Neural progenitor cell (in vitro differentiated cells): ENCODE measurements at regions not wholly inside any gene's neighbourhood (a gene's known extent, or its start where the extent isn't known, plus 50 kb on each side); places are given as distances from the start of the nearest gene placed in this dataset.

Experiments used
- DNase-seq: peaks from one replicate; pipeline ENCODE4 v3.0.0-alpha.2; 2016; ENCODE audit warnings: low spot score
- H2AFZ ChIP-seq: fragments of 200-600 bp; sonication (generic); replicated peaks from 2 replicates; pipeline ENCODE4 v1.6.1; 2016; ENCODE audit warnings: antibody characterized with exemption
- H3F3A ChIP-seq: fragments of 200-600 bp; sonication (generic); 2 replicates; pipeline ENCODE4 v1.6.1; 2016; ENCODE audit warnings: antibody characterized with exemption, low read depth
- H3K27ac ChIP-seq: fragments of 200-600 bp; sonication (generic); 2 replicates; pipeline ENCODE4 v1.5.1; 2016; ENCODE audit warnings: mild to moderate bottlenecking
- H3K27me3 ChIP-seq: fragments of 200-600 bp; sonication (generic); 2 replicates; pipeline ENCODE4 v1.6.1; 2016; ENCODE audit warnings: mild to moderate bottlenecking, moderate library complexity
- H3K36me3 ChIP-seq: fragments of 200-600 bp; sonication (generic); 2 replicates; pipeline ENCODE4 v1.5.1; 2016
- H3K4me1 ChIP-seq: fragments of 200-600 bp; sonication (generic); 2 replicates; pipeline ENCODE4 v1.6.1; 2016; ENCODE audit warnings: mixed run types
- H3K4me2 ChIP-seq: fragments of 200-600 bp; sonication (generic); 2 replicates; pipeline ENCODE4 v1.6.1; 2016
- H3K4me3 ChIP-seq: fragments of 200-600 bp; sonication (generic); 2 replicates; pipeline ENCODE4 v1.5.1; 2016
- H3K79me2 ChIP-seq: fragments of 200-600 bp; sonication (generic); 2 replicates; pipeline ENCODE4 v1.6.1; 2016; ENCODE audit warnings: low read depth
- H3K9ac ChIP-seq: fragments of 200-600 bp; sonication (generic); 2 replicates; pipeline ENCODE4 v1.6.1; 2016
- H3K9me3 ChIP-seq: fragments of 200-600 bp; sonication (generic); 2 replicates; pipeline ENCODE4 v1.5.1; 2016; ENCODE audit warnings: low read depth
- H4K20me1 ChIP-seq: fragments of 200-600 bp; sonication (generic); 2 replicates; pipeline ENCODE4 v1.6.1; 2016; ENCODE audit warnings: low read depth
- H3K27ac Mint-ChIP-seq: 3 replicates; pipeline ENCODE4 v1.8.0; 2021; ENCODE audit warnings: mixed read lengths
- H3K27me3 Mint-ChIP-seq: 2 replicates; pipeline ENCODE4 v1.8.0; 2022; ENCODE audit warnings: low read depth, mild to moderate bottlenecking, inconsistent platforms, moderate library complexity, mixed read lengths; ENCODE audit not compliant: insufficient read depth
- H3K36me3 Mint-ChIP-seq: 3 replicates; pipeline ENCODE4 v1.8.0; 2021; ENCODE audit warnings: mixed read lengths
- H3K4me1 Mint-ChIP-seq: 3 replicates; pipeline ENCODE4 v1.8.0; 2021; ENCODE audit warnings: mixed read lengths
- H3K4me3 Mint-ChIP-seq: 3 replicates; pipeline ENCODE4 v1.8.0; 2021; ENCODE audit warnings: mild to moderate bottlenecking, moderate library complexity, mixed read lengths
- H3K9me3 Mint-ChIP-seq: 3 replicates; pipeline ENCODE4 v1.8.0; 2020; ENCODE audit warnings: mixed read lengths
- EZH2 ChIP-seq: fragments of 200-600 bp; sonication (generic); IDR thresholded peaks from 2 replicates; pipeline ENCODE4 v1.6.1; 2017; ENCODE audit warnings: antibody characterized with exemption, mild to moderate bottlenecking, moderate library complexity
- EZH2phosphoT487 ChIP-seq: fragments of 200-600 bp; sonication (generic); IDR thresholded peaks from 2 replicates; pipeline ENCODE4 v1.6.1; 2017; ENCODE audit warnings: antibody characterized with exemption
- TF ChIP-seq, protein P1 (sequence below): fragments of 200-600 bp; sonication (generic); IDR thresholded peaks from 2 replicates; pipeline ENCODE4 v1.5.1; 2017; ENCODE audit warnings: antibody characterized with exemption, mild to moderate bottlenecking

DNA sequence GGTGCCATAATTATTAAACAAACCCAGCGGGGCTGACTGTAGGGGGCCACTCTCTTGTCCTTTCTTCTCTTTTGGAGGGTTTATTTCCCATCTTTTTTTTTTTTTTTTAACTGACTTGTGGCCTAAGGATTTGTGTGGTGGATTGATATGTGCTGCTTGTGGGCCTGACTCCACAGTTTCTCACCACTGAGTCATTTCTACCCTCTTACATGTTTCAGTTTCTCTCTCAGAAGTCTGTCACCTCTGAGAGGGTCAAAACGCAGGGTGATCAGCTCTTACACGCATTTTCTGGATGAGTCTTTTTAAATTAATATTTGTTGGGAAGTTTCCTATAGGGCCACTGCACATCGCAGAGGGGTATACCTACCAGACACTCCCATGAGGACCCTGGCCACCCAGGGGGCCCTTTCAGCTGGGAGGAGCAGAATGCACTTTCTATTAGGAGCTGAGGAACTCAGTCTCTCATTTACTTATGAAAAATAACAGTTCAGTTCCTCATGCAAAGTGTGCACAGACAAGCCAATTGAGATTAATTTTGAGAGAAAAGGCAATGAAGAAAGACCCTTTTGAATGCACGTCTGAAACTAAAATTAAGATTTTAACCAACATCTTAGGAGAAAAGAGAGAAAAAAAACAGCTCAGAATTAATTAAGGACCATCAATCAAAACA is 407.9 kb downstream of the TECRL start:
- Mint-ChIP-seq H3K4me1 (no peaks in the 10 kb centered on the region), H3K27me3 (no peaks in the 10 kb centered on the region), H3K4me3 (no peak overlapping the region), H3K27ac (no peak overlapping the region), H3K9me3 (peaks cover 3% of the 10 kb centered on the region), H3K36me3 (peaks cover 2% of the 10 kb centered on the region)
- Histone ChIP-seq H3K27me3 (no peaks in the 10 kb centered on the region), H3K9me3 (no peaks in the 10 kb centered on the region), H3K4me2 (no peak overlapping the region), H3K4me3 (no peak overlapping the region), H3K4me1 (no peaks in the 10 kb centered on the region), H3F3A (no peaks in the 10 kb centered on the region), H2AFZ (no peak overlapping the region), H4K20me1 (no peaks in the 10 kb centered on the region), H3K27ac (no peak overlapping the region), H3K36me3 (no peaks in the 10 kb centered on the region), H3K79me2 (no peaks in the 10 kb centered on the region), H3K9ac (no peak overlapping the region)
- DNase-seq, result no peak
- no peak for TF ChIP-seq EZH2phosphoT487

DNA sequence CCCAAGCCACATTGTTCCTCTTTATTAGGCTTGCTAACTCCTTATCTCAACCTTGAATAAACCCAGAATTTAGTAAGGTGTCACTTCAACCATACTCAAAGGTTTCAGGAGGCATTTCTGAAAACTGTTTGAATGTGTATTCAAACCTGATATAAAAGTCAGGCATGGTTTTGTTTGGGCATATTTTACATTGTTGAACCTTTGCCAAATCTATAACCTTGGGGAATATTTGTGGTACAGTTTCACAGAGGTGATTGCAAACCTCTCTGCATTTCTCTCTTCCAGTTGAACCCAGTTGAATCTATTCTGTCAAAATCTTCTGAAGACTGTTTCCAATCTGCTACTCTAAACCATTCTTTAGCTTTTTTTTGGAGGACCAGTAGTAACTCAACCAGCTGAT is 409.0 kb downstream of the TECRL start:
- no peak overlapping the region for H3K4me3 Mint-ChIP-seq
- Histone ChIP-seq H3K4me3 (no peak overlapping the region), H3K9ac (no peak overlapping the region), H3K9me3 (no peaks in the 10 kb centered on the region), H3K36me3 (no peaks in the 10 kb centered on the region), H3K79me2 (no peaks in the 10 kb centered on the region), H4K20me1 (no peaks in the 10 kb centered on the region), H2AFZ (no peak overlapping the region), H3K4me2 (no peak overlapping the region), H3F3A (no peaks in the 10 kb centered on the region), H3K4me1 (no peaks in the 10 kb centered on the region), H3K27me3 (no peaks in the 10 kb centered on the region), H3K27ac (no peak overlapping the region)
- peaks cover 3% of the 10 kb centered on the region for H3K9me3 Mint-ChIP-seq
- no peaks in the 10 kb centered on the region for H3K27me3 Mint-ChIP-seq
- H3K36me3 Mint-ChIP-seq, result peaks cover 2% of the 10 kb centered on the region
- TF ChIP-seq EZH2, result no peak
- TF ChIP-seq, protein P1, sequence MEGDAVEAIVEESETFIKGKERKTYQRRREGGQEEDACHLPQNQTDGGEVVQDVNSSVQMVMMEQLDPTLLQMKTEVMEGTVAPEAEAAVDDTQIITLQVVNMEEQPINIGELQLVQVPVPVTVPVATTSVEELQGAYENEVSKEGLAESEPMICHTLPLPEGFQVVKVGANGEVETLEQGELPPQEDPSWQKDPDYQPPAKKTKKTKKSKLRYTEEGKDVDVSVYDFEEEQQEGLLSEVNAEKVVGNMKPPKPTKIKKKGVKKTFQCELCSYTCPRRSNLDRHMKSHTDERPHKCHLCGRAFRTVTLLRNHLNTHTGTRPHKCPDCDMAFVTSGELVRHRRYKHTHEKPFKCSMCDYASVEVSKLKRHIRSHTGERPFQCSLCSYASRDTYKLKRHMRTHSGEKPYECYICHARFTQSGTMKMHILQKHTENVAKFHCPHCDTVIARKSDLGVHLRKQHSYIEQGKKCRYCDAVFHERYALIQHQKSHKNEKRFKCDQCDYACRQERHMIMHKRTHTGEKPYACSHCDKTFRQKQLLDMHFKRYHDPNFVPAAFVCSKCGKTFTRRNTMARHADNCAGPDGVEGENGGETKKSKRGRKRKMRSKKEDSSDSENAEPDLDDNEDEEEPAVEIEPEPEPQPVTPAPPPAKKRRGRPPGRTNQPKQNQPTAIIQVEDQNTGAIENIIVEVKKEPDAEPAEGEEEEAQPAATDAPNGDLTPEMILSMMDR, result no peak
- TF ChIP-seq EZH2phosphoT487, result no peak
- no peak overlapping the region for H3K27ac Mint-ChIP-seq
- H3K4me1 Mint-ChIP-seq, result no peaks in the 10 kb centered on the region
- no peak for DNase-seq

DNA sequence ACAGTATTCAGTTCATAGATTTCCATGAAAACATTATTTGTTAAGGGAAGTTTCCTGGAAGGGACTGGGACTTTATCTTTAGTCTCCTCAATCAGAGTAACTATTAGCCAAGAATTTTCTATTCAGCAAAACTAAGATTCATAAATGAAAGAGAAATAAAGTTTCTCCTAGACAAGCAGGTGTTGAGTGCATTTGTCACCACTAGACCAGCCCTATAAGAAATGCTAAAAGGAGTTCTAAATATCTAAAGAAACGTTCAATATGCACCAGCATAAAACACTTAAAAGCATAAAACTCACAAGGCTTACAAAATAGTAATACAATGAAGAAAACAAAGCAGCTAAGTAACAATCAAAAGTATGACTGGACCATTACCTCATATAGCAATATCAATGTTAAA is 423.0 kb downstream of the TECRL start:
- H3F3A ChIP-seq, result no peaks in the 10 kb centered on the region
- Mint-ChIP-seq H3K27me3 (no peaks in the 10 kb centered on the region), H3K4me1 (no peaks in the 10 kb centered on the region), H3K36me3 (no peaks in the 10 kb centered on the region), H3K9me3 (peaks cover 16% of the 10 kb centered on the region), H3K4me3 (no peak overlapping the region), H3K27ac (no peak overlapping the region)
- H2AFZ ChIP-seq, result no peak overlapping the region
- H3K4me3 ChIP-seq, result no peak overlapping the region
- no peaks in the 10 kb centered on the region for H3K4me1 ChIP-seq
- no peaks in the 10 kb centered on the region for H3K36me3 ChIP-seq
- no peaks in the 10 kb centered on the region for H3K9me3 ChIP-seq
- no peaks in the 10 kb centered on the region for H3K27me3 ChIP-seq
- H3K27ac ChIP-seq, result no peak overlapping the region
- H3K9ac ChIP-seq, result no peak overlapping the region
- H4K20me1 ChIP-seq, result no peaks in the 10 kb centered on the region
- no peak for DNase-seq
- TF ChIP-seq, protein P1, result no peak
- TF ChIP-seq EZH2, result no peak
- H3K4me2 ChIP-seq, result no peak overlapping the region
- H3K79me2 ChIP-seq, result no peaks in the 10 kb centered on the region

DNA sequence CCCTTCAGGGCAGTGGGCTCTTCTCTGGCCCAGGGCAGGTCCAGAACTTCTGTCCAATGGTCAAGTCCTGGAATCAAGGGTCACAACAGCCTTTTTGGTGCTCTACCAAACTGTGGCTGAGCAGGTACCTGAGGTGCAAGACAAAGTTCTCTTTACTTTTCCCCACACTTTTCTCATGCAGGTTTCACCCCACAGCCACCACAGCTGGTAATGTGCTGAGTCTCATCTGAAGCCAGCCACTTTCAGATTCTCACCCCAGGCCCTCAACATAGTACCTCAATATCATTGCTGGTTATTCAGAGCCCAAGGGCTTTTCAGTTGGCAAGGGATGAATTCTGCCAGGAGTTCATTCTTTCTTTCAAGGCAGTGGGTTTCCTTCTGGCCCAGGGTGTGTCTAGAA is 426.0 kb downstream of the TECRL start:
- Histone ChIP-seq H3K27me3 (no peaks in the 10 kb centered on the region), H3K4me2 (no peak overlapping the region), H3F3A (no peaks in the 10 kb centered on the region), H3K4me1 (no peaks in the 10 kb centered on the region), H3K27ac (no peak overlapping the region), H3K36me3 (no peaks in the 10 kb centered on the region), H2AFZ (no peak overlapping the region), H4K20me1 (no peaks in the 10 kb centered on the region), H3K9ac (no peak overlapping the region), H3K4me3 (no peak overlapping the region), H3K9me3 (no peaks in the 10 kb centered on the region), H3K79me2 (no peaks in the 10 kb centered on the region)
- Mint-ChIP-seq H3K4me1 (no peaks in the 10 kb centered on the region), H3K4me3 (no peak overlapping the region), H3K27ac (no peak overlapping the region), H3K36me3 (no peaks in the 10 kb centered on the region), H3K27me3 (no peaks in the 10 kb centered on the region), H3K9me3 (peaks cover 16% of the 10 kb centered on the region)
- no peak for DNase-seq
- TF ChIP-seq EZH2 (no peak), EZH2phosphoT487 (no peak)
- TF ChIP-seq, protein P1, result no peak
